K562 (cell line): ENCODE measurements at regions not wholly inside any gene's neighbourhood (a gene's known extent, or its start where the extent isn't known, plus 50 kb on each side); places are given as distances from the start of the nearest gene placed in this dataset.

ENCODE experiments used
- ATAC-seq: fragments of 200-7000 bp; cut with Tn5 transposase; 3 replicates; pipeline ENCODE4 v1.9.1; 2020; ENCODE audit warnings: moderate library complexity
- BruUV-seq: library from RNA; stranded (reverse); fragments of 400-500 nt; replicated peaks from 2 replicates; lab custom pipeline; 2021; lab: Mats Ljungman, UMichigan
- CTCF ChIA-PET: fragments of 300-600 bp; formaldehyde crosslinking; extraction: SDS; loops from one replicate; lab custom pipeline; 2021; ENCODE audit warnings: low intra/inter-chr PET ratio; lab: Yijun Ruan, JAX
- POLR2A ChIA-PET: fragments of 300-600, 350-650 bp; sonication (Branson Sonifier 250); formaldehyde crosslinking; extraction: SDS; loops from one replicate; lab custom pipeline; 2021; ENCODE audit warnings: antibody characterized with exemption, inconsistent platforms; lab: Yijun Ruan, JAX
- DNase-seq, 4 experiments: peaks; one replicate each; pipeline versions ENCODE4 v3.0.0 to v3.0.0-alpha.2; 2011 to 2018; ENCODE audit warnings: low spot score in 3 of 4, mixed read lengths in 3 of 4; ENCODE audit errors: extremely low read depth in 1 of 4
- FAIRE-seq: peaks from 2 replicates; lab custom pipeline; 2011; peaks lifted over from hg19 to GRCh38; lab: Jason Lieb, UNC
- H2AFZ ChIP-seq: 2 replicates; pipeline ENCODE4 v1.6.0; 2011; ENCODE audit warnings: low read depth, low read length, control low read depth, inconsistent platforms
- H3K27ac ChIP-seq: fragments of 200-600 bp; 3 replicates; pipeline ENCODE4 v1.8.0; 2011; ENCODE audit warnings: low read depth, mild to moderate bottlenecking, control low read depth, inconsistent platforms, low read length, moderate library complexity, mixed read lengths; ENCODE audit errors: extremely low read depth
- H3K27me3 ChIP-seq, 2 experiments: fragments of 300-600 bp in 1 of 2; 2 replicates in 1 of 2; 3 replicates in 1 of 2; pipeline versions ENCODE4 v1.6.0 to v1.8.0; 2011; ENCODE audit warnings: inconsistent platforms in 2 of 2, low read length in 2 of 2, mild to moderate bottlenecking in 1 of 2, mixed read lengths in 1 of 2, moderate library complexity in 1 of 2; ENCODE audit not compliant: control insufficient read depth in 2 of 2, insufficient read depth in 2 of 2
- H3K36me3 ChIP-seq: fragments of 300-600 bp; 3 replicates; pipeline ENCODE4 v1.8.0; 2011; ENCODE audit warnings: mild to moderate bottlenecking, low read length, inconsistent platforms; ENCODE audit not compliant: control insufficient read depth, insufficient read depth
- H3K4me1 ChIP-seq, 2 experiments: fragments of 200-600 bp in 1 of 2; replicated peaks in 1 of 2; 2 replicates in 1 of 2; 3 replicates in 1 of 2; pipeline versions ENCODE4 v1.5.1 to v1.8.0; 2011; ENCODE audit warnings: inconsistent platforms in 2 of 2, low read length in 2 of 2, mild to moderate bottlenecking in 1 of 2, mixed read lengths in 1 of 2, moderate library complexity in 1 of 2; ENCODE audit not compliant: control insufficient read depth in 2 of 2, insufficient read depth in 2 of 2
- H3K4me2 ChIP-seq: 2 replicates; pipeline ENCODE4 v1.6.1; 2011; ENCODE audit warnings: low read length, control low read depth, inconsistent platforms, mixed read lengths; ENCODE audit not compliant: insufficient read depth
- H3K4me3 ChIP-seq: fragments of 200-600 bp; sonication (generic), shearing (Covaris generic); 2 replicates; pipeline ENCODE4 v1.5.1; 2016; ENCODE audit warnings: control low read depth, inconsistent platforms
- H3K79me2 ChIP-seq: fragments of 200-600 bp; 3 replicates; pipeline ENCODE4 v1.8.0; 2011; ENCODE audit warnings: low read length, inconsistent platforms; ENCODE audit not compliant: control insufficient read depth, insufficient read depth
- H3K9ac ChIP-seq, 2 experiments: 2 replicates each; pipeline versions ENCODE4 v1.6.0 to v1.6.1; 2011; ENCODE audit warnings: low read depth in 2 of 2, low read length in 2 of 2, control low read depth in 1 of 2, inconsistent platforms in 1 of 2, mild to moderate bottlenecking in 1 of 2, mixed read lengths in 1 of 2; ENCODE audit not compliant: insufficient read depth in 1 of 2
- H3K9me1 ChIP-seq: one replicate; pipeline ENCODE4 v1.6.0; 2011; ENCODE audit warnings: inconsistent platforms, mild to moderate bottlenecking, low read length, moderate library complexity; ENCODE audit not compliant: control insufficient read depth, insufficient read depth
- H3K9me3 ChIP-seq: replicated peaks from 2 replicates; pipeline ENCODE4 v1.5.1; 2011; ENCODE audit warnings: low read depth, low read length, inconsistent platforms; ENCODE audit not compliant: control insufficient read depth, insufficient read depth
- H4K20me1 ChIP-seq: replicated peaks from 2 replicates; pipeline ENCODE4 v1.6.1; 2011; ENCODE audit warnings: low read length, inconsistent platforms, mixed read lengths; ENCODE audit not compliant: control insufficient read depth, insufficient read depth
- ARID4B ChIP-seq: sonication (generic); formaldehyde crosslinking; IDR thresholded peaks from 2 replicates; pipeline ENCODE4 v1.8.0; 2022; ENCODE audit warnings: mild to moderate bottlenecking, missing genetic modification reagents
- BDP1 ChIP-seq: IDR thresholded peaks from 3 replicates; pipeline ENCODE4 v1.6.1; 2011; ENCODE audit not compliant: insufficient read length, insufficient read depth
- CC2D1A ChIP-seq: fragments of 450-650 bp; IDR thresholded peaks from 2 replicates; pipeline ENCODE4 v1.6.1; 2017; ENCODE audit warnings: mild to moderate bottlenecking
- CTCF ChIP-seq, 3 experiments: IDR thresholded peaks in 2 of 3; conservative IDR thresholded peaks in 1 of 3; 2 replicates each; pipeline ENCODE4 v1.5.1; 2011 to 2012; ENCODE audit warnings: low read length in 3 of 3, mild to moderate bottlenecking in 3 of 3, control low read depth in 2 of 3, improper control_type of control experiment in 1 of 3, inconsistent platforms in 1 of 3, low read depth in 1 of 3, mixed read lengths in 1 of 3, moderate library complexity in 1 of 3; ENCODE audit not compliant: insufficient read depth in 2 of 3
- DMBX1 ChIP-seq: fragments of 250-450 bp; sonication (Bioruptor Pico); IDR thresholded peaks from 2 replicates; pipeline ENCODE4 v1.8.0; 2022; ENCODE audit warnings: inconsistent platforms, mild to moderate bottlenecking, moderate library complexity, borderline replicate concordance
- ELF2 ChIP-seq: fragments of 250-450 bp; sonication (Bioruptor Pico); IDR thresholded peaks from 2 replicates; pipeline ENCODE4 v1.5.0; 2021; ENCODE audit warnings: mild to moderate bottlenecking
- EP400 ChIP-seq: fragments of 450-650 bp; IDR thresholded peaks from 2 replicates; pipeline ENCODE4 v1.6.1; 2017; ENCODE audit warnings: antibody characterized with exemption, mild to moderate bottlenecking, moderate library complexity
- NR2F6 ChIP-seq: fragments of 450-650 bp; formaldehyde crosslinking; IDR thresholded peaks from 2 replicates; pipeline ENCODE4 v1.4.0; 2020; ENCODE audit warnings: mild to moderate bottlenecking
- RBFOX2 ChIP-seq: fragments of 200-400 bp; formaldehyde crosslinking; IDR thresholded peaks from 2 replicates; pipeline ENCODE4 v1.6.1; 2017; ENCODE audit warnings: low read depth, mild to moderate bottlenecking, low read length, moderate library complexity
- SETDB1 ChIP-seq: IDR thresholded peaks from one replicate; pipeline ENCODE4 v1.6.1; 2012; ENCODE audit warnings: low read length, control low read depth, inconsistent platforms
- SMAD3 ChIP-seq: fragments of 450-650 bp; formaldehyde crosslinking; conservative IDR thresholded peaks from 2 replicates; pipeline ENCODE4 v1.4.0; 2020; ENCODE audit warnings: mild to moderate bottlenecking
- TAF7 ChIP-seq: fragments of 450-650 bp; IDR thresholded peaks from 2 replicates; pipeline ENCODE4 v1.6.1; 2016; ENCODE audit warnings: missing genetic modification characterization, missing compliant biosample characterization
- TGIF2 ChIP-seq: sonication (generic); formaldehyde crosslinking; IDR thresholded peaks from 2 replicates; pipeline ENCODE4 v1.8.1; 2022; ENCODE audit warnings: mild to moderate bottlenecking, missing genetic modification reagents, moderate library complexity
- ZC3H4 ChIP-seq: sonication (generic); formaldehyde crosslinking; IDR thresholded peaks from 2 replicates; pipeline ENCODE4 v1.9.0; 2021; ENCODE audit warnings: missing genetic modification reagents, borderline replicate concordance
- ZNF121 ChIP-seq: sonication (generic); formaldehyde crosslinking; conservative IDR thresholded peaks from 2 replicates; pipeline ENCODE4 v1.8.0; 2022; ENCODE audit warnings: missing genetic modification reagents
- ZNF184 ChIP-seq: sonication (generic); formaldehyde crosslinking; IDR thresholded peaks from 2 replicates; pipeline ENCODE4 v1.5.0; 2020; ENCODE audit warnings: missing genetic modification reagents
- ZNF347 ChIP-seq: fragments of 450-650 bp; formaldehyde crosslinking; IDR thresholded peaks from 2 replicates; pipeline ENCODE4 v1.4.0; 2020; ENCODE audit warnings: low read depth, mild to moderate bottlenecking, moderate library complexity
- WGBS: fragments of 100-300 bp; shearing (Covaris generic); methylation state at CpG from one replicate; pipeline ENCODE4 v1.1.6; 2016; ENCODE audit warnings: low coverage, mixed read lengths; ENCODE audit not compliant: insufficient coverage; ENCODE audit errors: missing lambda C conversion rate; 5-methylcytosine and 5-hydroxymethylcytosine counted together
- in situ Hi-C: fragments of 300-500 bp; cut with MboI; formaldehyde crosslinking; loops from 4 replicates; pipeline ENCODE4 v1.15.0; 2018; ENCODE audit warnings: inconsistent platforms, mixed read lengths
- intact Hi-C: fragments of 100-400 bp; cut with micrococcal nuclease; formaldehyde crosslinking; loops from 2 replicates; pipeline ENCODE4 v1.14.2; 2022
- TF ChIP-seq, protein P1 (sequence below): fragments of 450-650 bp; IDR thresholded peaks from 2 replicates; pipeline ENCODE4 v1.7.0; 2016; ENCODE audit warnings: borderline replicate concordance

- intact Hi-C loops = no loop called here
- BruUV-seq = no TSS peak
- 0% methylated on average over 5 of the region's 5 CpGs for WGBS
- H2AFZ ChIP-seq = no peak overlapping the region
- no peaks in the 10 kb centered on the region for H3K27me3 ChIP-seq
- ChIA-PET POLR2A (no interaction called here), CTCF (no interaction called here)
- no peaks in the 10 kb centered on the region for H3K9me3 ChIP-seq
- H3K4me3 ChIP-seq = no peak overlapping the region
- in situ Hi-C loops = no loop called here
- no peak overlapping the region for H3K4me2 ChIP-seq
- H3K4me1 ChIP-seq = no peaks in the 10 kb centered on the region
- H3K27ac ChIP-seq = no peak overlapping the region
- ATAC-seq (no peak), DNase-seq (no peak), FAIRE-seq (no peak)
- no peaks in the 10 kb centered on the region for H3K79me2 ChIP-seq
- H3K9ac ChIP-seq = no peak overlapping the region
- H3K36me3 ChIP-seq = no peaks in the 10 kb centered on the region
- H4K20me1 ChIP-seq = no peaks in the 10 kb centered on the region
- no peaks in the 10 kb centered on the region for H3K9me1 ChIP-seq
- TF ChIP-seq SETDB1 = no peak
- TF ChIP-seq BDP1 = no peak
- no peak for TF ChIP-seq RBFOX2
- no peak for TF ChIP-seq ZNF184 (CRISPR knock-in tag)
- no peak for TF ChIP-seq CC2D1A
- no peak for TF ChIP-seq NR2F6 (CRISPR knock-in tag)
- TF ChIP-seq SMAD3 (CRISPR knock-in tag) = no peak
- TF ChIP-seq, protein P1, sequence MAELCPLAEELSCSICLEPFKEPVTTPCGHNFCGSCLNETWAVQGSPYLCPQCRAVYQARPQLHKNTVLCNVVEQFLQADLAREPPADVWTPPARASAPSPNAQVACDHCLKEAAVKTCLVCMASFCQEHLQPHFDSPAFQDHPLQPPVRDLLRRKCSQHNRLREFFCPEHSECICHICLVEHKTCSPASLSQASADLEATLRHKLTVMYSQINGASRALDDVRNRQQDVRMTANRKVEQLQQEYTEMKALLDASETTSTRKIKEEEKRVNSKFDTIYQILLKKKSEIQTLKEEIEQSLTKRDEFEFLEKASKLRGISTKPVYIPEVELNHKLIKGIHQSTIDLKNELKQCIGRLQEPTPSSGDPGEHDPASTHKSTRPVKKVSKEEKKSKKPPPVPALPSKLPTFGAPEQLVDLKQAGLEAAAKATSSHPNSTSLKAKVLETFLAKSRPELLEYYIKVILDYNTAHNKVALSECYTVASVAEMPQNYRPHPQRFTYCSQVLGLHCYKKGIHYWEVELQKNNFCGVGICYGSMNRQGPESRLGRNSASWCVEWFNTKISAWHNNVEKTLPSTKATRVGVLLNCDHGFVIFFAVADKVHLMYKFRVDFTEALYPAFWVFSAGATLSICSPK = no peak
- TF ChIP-seq ELF2 (CRISPR knock-in tag) = no peak
- no peak for TF ChIP-seq TAF7 (tag)
- no peak for TF ChIP-seq DMBX1
- no peak for TF ChIP-seq EP400
- no peak for TF ChIP-seq ZNF347
- TF ChIP-seq TGIF2 (CRISPR knock-in tag) = no peak
- no peak for TF ChIP-seq ZC3H4 (CRISPR knock-in tag)
- no peak for TF ChIP-seq CTCF (IDR thresholded peaks at IDR 0.05 in 2 of 3, conservative IDR thresholded peaks at IDR 0.05 in 1 of 3; ENCODE audit: insufficient read depth in 2 of 3, low read depth in 1 of 3, low read length in 3 of 3)
- no peak for TF ChIP-seq ARID4B
- TF ChIP-seq ZNF121 (CRISPR knock-in tag) = no peak
Measured at GRCh38 chr3:59302442-59302841, 252.6 kb upstream of the CFAP20DC start.
